Activated CD4-positive, alpha-beta T cell treated with anti-CD3 and anti-CD28 coated beads for 36 hours (primary cell): ENCODE measurements at regions not wholly inside any gene's neighbourhood (a gene's known extent, or its start where the extent isn't known, plus 50 kb on each side); places are given as distances from the start of the nearest gene placed in this dataset.

ENCODE experiments used
- ATAC-seq: fragments of 200-7000 bp; cut with Tn5 transposase; one replicate; pipeline ENCODE4 v1.10.0; 2021; ENCODE audit warnings: mild to moderate bottlenecking, moderate library complexity
- CTCF ChIA-PET: fragments of 350-600 bp; sonication (Branson Sonifier 250); formaldehyde crosslinking; loops from one replicate; lab custom pipeline; 2021; ENCODE audit warnings: antibody characterized with exemption; lab: Charles Lee
- POLR2A ChIA-PET: fragments of 350-600 bp; sonication (Branson Sonifier 250); formaldehyde crosslinking; loops from one replicate; lab custom pipeline; 2021; ENCODE audit warnings: antibody characterized with exemption, inconsistent platforms; lab: Charles Lee
- DNase-seq: peaks from one replicate; pipeline ENCODE4 v3.0.0-alpha.2; 2020
- H3K27ac Mint-ChIP-seq: one replicate; pipeline ENCODE4 v1.8.0; 2021; ENCODE audit warnings: mixed read lengths
- H3K27me3 Mint-ChIP-seq: one replicate; pipeline ENCODE4 v1.8.0; 2021; ENCODE audit warnings: mixed read lengths
- H3K36me3 Mint-ChIP-seq: one replicate; pipeline ENCODE4 v1.8.0; 2021; ENCODE audit warnings: low read depth, mixed read lengths
- H3K4me1 Mint-ChIP-seq: one replicate; pipeline ENCODE4 v1.8.0; 2021; ENCODE audit warnings: mixed read lengths
- H3K4me3 Mint-ChIP-seq: one replicate; pipeline ENCODE4 v1.8.0; 2021; ENCODE audit warnings: mild to moderate bottlenecking, moderate library complexity, mixed read lengths
- H3K9me3 Mint-ChIP-seq: one replicate; pipeline ENCODE4 v1.8.0; 2021; ENCODE audit warnings: low read depth, mixed read lengths
- intact Hi-C, 2 experiments: fragments of 100-400 bp; cut with DNase I in 1 of 2; cut with micrococcal nuclease in 1 of 2; formaldehyde crosslinking; loops; one replicate each; pipeline versions ENCODE4 v1.14.2 to v1.15.1; 2022 to 2024; cut with DNase I, micrococcal nuclease

GRCh38 chr7:127446842-127447241 lies 54.3 kb upstream of the ZNF800 start:
- ATAC-seq (no peak), DNase-seq (no peak)
- intact Hi-C loops, result loop anchor here (1.0 to 5.0 kb wide), 3 partner anchors 55 to 100 kb away; partner anchors contain the start of gene ZNF800 (in 1 of the 2)
- POLR2A ChIA-PET, result no interaction called here
- Mint-ChIP-seq H3K27me3 (peaks cover 8% of the 10 kb centered on the region), H3K27ac (no peak overlapping the region), H3K4me1 (peaks cover 17% of the 10 kb centered on the region), H3K36me3 (peaks cover 10% of the 10 kb centered on the region), H3K9me3 (peaks cover 12% of the 10 kb centered on the region), H3K4me3 (no peak overlapping the region)
- CTCF ChIA-PET, result interaction anchor here (0.6 to 1.8 kb wide), 12 partner anchors 8 to 193 kb away, joined by 3 to 10 read pairs (median 4); partner anchors contain the start of gene GCC1
